ENCODE measurements at regions not wholly inside any gene's neighbourhood (a gene's known extent, or its start where the extent isn't known, plus 50 kb on each side); places are given as distances from the start of the nearest gene placed in this dataset.

GRCh38 chr5:175814691-175815090 is 56.7 kb upstream of the CPLX2 start:
- no peak for DNase-seq (ENCODE audit: extremely low spot score)
- no peak for TF ChIP-seq POLR2AphosphoS5 (IDR thresholded peaks at IDR 0.05)
- TF ChIP-seq EP300 (IDR thresholded peaks at IDR 0.05): no peak
- no peak for TF ChIP-seq CTCF (IDR thresholded peaks at IDR 0.05)
- no peak for TF ChIP-seq POLR2A (IDR thresholded peaks at IDR 0.05; ENCODE audit: low read depth)
- intact Hi-C loops (cut with DNase I): no loop called here
- no peak overlapping the region for H3K27ac ChIP-seq (replicated peaks in 1 of 4)
- 44% methylated on average over 9 of the region's 10 CpGs for WGBS
- no peak overlapping the region for H3K4me3 ChIP-seq
- no peaks in the 10 kb centered on the region for H3K36me3 ChIP-seq
- peaks cover 0 to 61% (median 0%) of the 10 kb centered on the region in 4 donors for H3K27me3 ChIP-seq
- H3K4me1 ChIP-seq: no peaks in the 10 kb centered on the region
- no peaks in the 10 kb centered on the region for H3K9me3 ChIP-seq

GRCh38 chr5:175815126-175815913 is 56.1 kb upstream of the CPLX2 start:
- intact Hi-C loops (cut with DNase I): no loop called here
- H3K36me3 ChIP-seq: no peaks in the 10 kb centered on the region

GRCh38 chr5:175816348-175816747 is 55.0 kb upstream of the CPLX2 start:
- no peaks in the 10 kb centered on the region for H3K4me1 ChIP-seq
- no peak overlapping the region for H3K4me3 ChIP-seq
- H3K9me3 ChIP-seq: no peaks in the 10 kb centered on the region
- WGBS: 48% methylated on average over 10 of the region's 10 CpGs
- TF ChIP-seq EP300 (IDR thresholded peaks at IDR 0.05): no peak
- no peak for TF ChIP-seq POLR2AphosphoS5 (IDR thresholded peaks at IDR 0.05)
- TF ChIP-seq CTCF (IDR thresholded peaks at IDR 0.05): no peak
- TF ChIP-seq POLR2A (IDR thresholded peaks at IDR 0.05; ENCODE audit: low read depth): no peak
- no peaks in the 10 kb centered on the region for H3K36me3 ChIP-seq
- intact Hi-C loops (cut with DNase I): no loop called here
- H3K27me3 ChIP-seq: peaks cover 0 to 61% (median 0%) of the 10 kb centered on the region in 4 donors
- H3K27ac ChIP-seq (replicated peaks in 1 of 4): no peak overlapping the region
- no peak for DNase-seq (ENCODE audit: extremely low spot score)

More at GRCh38 chr5:175815126-175815913, 56.1 kb upstream of the CPLX2 start:
- TF ChIP-seq CTCF (IDR thresholded peaks at IDR 0.05): no peak
- no peak for TF ChIP-seq POLR2AphosphoS5 (IDR thresholded peaks at IDR 0.05)
- TF ChIP-seq POLR2A (IDR thresholded peaks at IDR 0.05; ENCODE audit: low read depth): no peak
- no peak for TF ChIP-seq EP300 (IDR thresholded peaks at IDR 0.05)
- Histone ChIP-seq H3K4me1 (no peaks in the 10 kb centered on the region), H3K27ac (replicated peaks in 1 of 4) (no peak overlapping the region), H3K4me3 (no peak overlapping the region), H3K9me3 (no peaks in the 10 kb centered on the region), H3K27me3 (peaks cover 0 to 60% (median 0%) of the 10 kb centered on the region in 4 donors)
- DNase-seq (ENCODE audit: extremely low spot score): no peak
- WGBS: 74% methylated on average over 8 of the region's 9 CpGs

- TF ChIP-seq EP300 (IDR thresholded peaks at IDR 0.05): no peak
- Histone ChIP-seq H3K9me3 (no peaks in the 10 kb centered on the region), H3K4me3 (no peak overlapping the region), H3K27ac (replicated peaks in 1 of 4) (no peak overlapping the region), H3K27me3 (peaks cover 0 to 72% (median 0%) of the 10 kb centered on the region in 4 donors), H3K36me3 (no peaks in the 10 kb centered on the region), H3K4me1 (no peaks in the 10 kb centered on the region)
- intact Hi-C loops (cut with DNase I): no loop called here
- WGBS: 93% methylated on average over 6 of the region's 6 CpGs
- DNase-seq (ENCODE audit: extremely low spot score): no peak
Measured at GRCh38 chr5:175819090-175819425, 52.3 kb upstream of the CPLX2 start.

- Histone ChIP-seq H3K9me3 (no peaks in the 10 kb centered on the region), H3K36me3 (no peaks in the 10 kb centered on the region), H3K27me3 (peaks cover 0 to 67% (median 0%) of the 10 kb centered on the region in 4 donors), H3K27ac (replicated peaks in 1 of 4) (no peak overlapping the region), H3K4me1 (no peaks in the 10 kb centered on the region), H3K4me3 (no peak overlapping the region)
- DNase-seq (ENCODE audit: extremely low spot score): no peak
- WGBS: 54% methylated on average over 9 of the region's 9 CpGs
- intact Hi-C loops (cut with DNase I): no loop called here
- TF ChIP-seq POLR2AphosphoS5 (IDR thresholded peaks at IDR 0.05): no peak
- no peak for TF ChIP-seq POLR2A (IDR thresholded peaks at IDR 0.05; ENCODE audit: low read depth)
- TF ChIP-seq EP300 (IDR thresholded peaks at IDR 0.05): no peak
- TF ChIP-seq CTCF (IDR thresholded peaks at IDR 0.05): no peak
Measured at GRCh38 chr5:175820230-175820629, 51.1 kb upstream of the CPLX2 start.
